ENCODE measurements at regions not wholly inside any gene's neighbourhood (a gene's known extent, or its start where the extent isn't known, plus 50 kb on each side); places are given as distances from the start of the nearest gene placed in this dataset.

DNA sequence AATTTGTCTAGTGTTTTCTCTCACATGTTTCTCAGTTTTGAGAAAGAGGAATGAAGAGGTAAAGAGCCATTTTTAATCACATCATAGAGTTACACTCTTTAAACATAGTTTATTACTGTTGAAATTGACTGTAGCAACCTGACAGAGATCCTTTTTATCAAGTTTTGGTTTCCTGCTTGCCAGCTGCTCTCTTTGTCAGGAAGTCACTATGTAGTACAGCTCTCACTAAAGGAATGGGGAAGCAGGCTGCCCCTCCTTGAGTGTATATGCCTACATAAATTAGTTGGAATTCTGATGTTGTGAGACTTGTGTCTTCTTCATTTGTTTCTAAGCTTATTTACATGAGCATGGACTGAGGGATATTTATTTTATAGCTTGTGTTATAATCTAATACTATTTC lies 1274.0 kb upstream of the CELF2 start:
- no peaks in the 10 kb centered on the region for H3K4me1 ChIP-seq
- H3F3A ChIP-seq (ENCODE audit: low read depth), result no peaks in the 10 kb centered on the region
- no peaks in the 10 kb centered on the region for H3K79me2 ChIP-seq (ENCODE audit: low read depth)
- Mint-ChIP-seq H3K4me3 (no peak overlapping the region), H3K9me3 (no peaks in the 10 kb centered on the region), H3K27ac (no peak overlapping the region), H3K4me1 (no peaks in the 10 kb centered on the region), H3K36me3 (no peaks in the 10 kb centered on the region), H3K27me3 (ENCODE audit: insufficient read depth, low read depth) (no peaks in the 10 kb centered on the region)
- TF ChIP-seq, protein P1, sequence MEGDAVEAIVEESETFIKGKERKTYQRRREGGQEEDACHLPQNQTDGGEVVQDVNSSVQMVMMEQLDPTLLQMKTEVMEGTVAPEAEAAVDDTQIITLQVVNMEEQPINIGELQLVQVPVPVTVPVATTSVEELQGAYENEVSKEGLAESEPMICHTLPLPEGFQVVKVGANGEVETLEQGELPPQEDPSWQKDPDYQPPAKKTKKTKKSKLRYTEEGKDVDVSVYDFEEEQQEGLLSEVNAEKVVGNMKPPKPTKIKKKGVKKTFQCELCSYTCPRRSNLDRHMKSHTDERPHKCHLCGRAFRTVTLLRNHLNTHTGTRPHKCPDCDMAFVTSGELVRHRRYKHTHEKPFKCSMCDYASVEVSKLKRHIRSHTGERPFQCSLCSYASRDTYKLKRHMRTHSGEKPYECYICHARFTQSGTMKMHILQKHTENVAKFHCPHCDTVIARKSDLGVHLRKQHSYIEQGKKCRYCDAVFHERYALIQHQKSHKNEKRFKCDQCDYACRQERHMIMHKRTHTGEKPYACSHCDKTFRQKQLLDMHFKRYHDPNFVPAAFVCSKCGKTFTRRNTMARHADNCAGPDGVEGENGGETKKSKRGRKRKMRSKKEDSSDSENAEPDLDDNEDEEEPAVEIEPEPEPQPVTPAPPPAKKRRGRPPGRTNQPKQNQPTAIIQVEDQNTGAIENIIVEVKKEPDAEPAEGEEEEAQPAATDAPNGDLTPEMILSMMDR (IDR thresholded peaks at IDR 0.05), result no peak
- no peak for TF ChIP-seq EZH2phosphoT487 (IDR thresholded peaks at IDR 0.05)
- H4K20me1 ChIP-seq (ENCODE audit: low read depth), result no peaks in the 10 kb centered on the region
- H3K27ac ChIP-seq, result no peak overlapping the region
- H3K4me2 ChIP-seq, result no peak overlapping the region
- no peaks in the 10 kb centered on the region for H3K9me3 ChIP-seq (ENCODE audit: low read depth)
- H3K9ac ChIP-seq, result no peak overlapping the region
- H3K4me3 ChIP-seq, result no peak overlapping the region
- no peak for DNase-seq (ENCODE audit: low spot score)
- H3K27me3 ChIP-seq, result no peaks in the 10 kb centered on the region
- H3K36me3 ChIP-seq, result no peaks in the 10 kb centered on the region
- H2AFZ ChIP-seq (replicated peaks), result no peak overlapping the region

DNA sequence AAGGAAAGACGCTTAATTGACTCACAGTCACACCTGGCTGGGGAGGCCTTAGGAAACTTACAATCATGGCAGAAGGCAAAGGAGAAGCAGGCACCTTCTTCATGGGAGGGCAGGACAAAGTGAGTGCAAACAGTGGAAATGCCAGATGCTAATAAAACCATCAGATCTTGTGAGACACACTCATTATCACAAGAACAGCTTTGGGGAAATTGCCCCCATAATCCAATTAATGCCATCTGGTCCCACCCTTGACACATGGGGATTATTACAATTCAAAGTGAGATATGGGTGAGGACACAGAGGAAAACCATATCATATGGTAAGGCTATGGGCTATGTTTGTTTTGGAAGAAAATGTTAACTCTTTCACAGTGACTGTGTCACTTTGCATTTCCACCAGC lies 1272.5 kb upstream of the CELF2 start:
- DNase-seq (ENCODE audit: low spot score), result no peak
- Histone ChIP-seq H4K20me1 (ENCODE audit: low read depth) (no peaks in the 10 kb centered on the region), H3K79me2 (ENCODE audit: low read depth) (no peaks in the 10 kb centered on the region), H3K4me2 (no peak overlapping the region), H3K4me1 (no peaks in the 10 kb centered on the region), H2AFZ (replicated peaks) (no peak overlapping the region), H3K27ac (no peak overlapping the region), H3K4me3 (no peak overlapping the region), H3K9me3 (ENCODE audit: low read depth) (no peaks in the 10 kb centered on the region), H3K9ac (no peak overlapping the region), H3F3A (ENCODE audit: low read depth) (no peaks in the 10 kb centered on the region), H3K27me3 (no peaks in the 10 kb centered on the region), H3K36me3 (no peaks in the 10 kb centered on the region)
- TF ChIP-seq EZH2 (IDR thresholded peaks at IDR 0.05), result no peak
- TF ChIP-seq, protein P1 (IDR thresholded peaks at IDR 0.05), result no peak
- no peak for TF ChIP-seq EZH2phosphoT487 (IDR thresholded peaks at IDR 0.05)
- no peaks in the 10 kb centered on the region for H3K36me3 Mint-ChIP-seq
- H3K4me3 Mint-ChIP-seq, result no peak overlapping the region
- H3K27ac Mint-ChIP-seq, result no peak overlapping the region
- no peaks in the 10 kb centered on the region for H3K4me1 Mint-ChIP-seq
- no peaks in the 10 kb centered on the region for H3K9me3 Mint-ChIP-seq
- H3K27me3 Mint-ChIP-seq (ENCODE audit: insufficient read depth, low read depth), result no peaks in the 10 kb centered on the region

DNA sequence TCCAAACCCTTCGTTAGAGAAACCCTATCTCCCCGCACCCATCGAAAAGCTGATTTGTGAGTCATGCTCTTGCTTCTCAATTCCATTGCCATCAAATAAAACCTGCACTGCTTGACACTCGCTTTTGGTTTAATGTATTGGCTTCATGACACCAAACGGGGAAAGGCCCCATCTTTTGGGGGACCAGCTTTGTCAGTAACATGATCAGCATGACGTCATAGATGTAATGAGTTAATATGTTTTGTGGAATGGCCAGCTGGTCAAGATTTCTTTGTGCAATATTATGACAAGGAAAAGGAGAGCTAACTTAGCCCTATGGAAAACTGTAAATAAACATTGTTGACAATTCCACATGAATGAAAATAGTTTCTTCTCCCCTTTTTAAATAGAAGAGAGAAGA lies 1260.5 kb upstream of the CELF2 start:
- no peaks in the 10 kb centered on the region for H3K4me1 Mint-ChIP-seq

More for the DNA sequence above, 1260.5 kb upstream of the CELF2 start:
- H3K27me3 ChIP-seq, result no peaks in the 10 kb centered on the region
- H3K9me3 ChIP-seq (ENCODE audit: low read depth), result no peaks in the 10 kb centered on the region
- Mint-ChIP-seq H3K36me3 (no peaks in the 10 kb centered on the region), H3K9me3 (peaks cover 3% of the 10 kb centered on the region), H3K27me3 (ENCODE audit: insufficient read depth, low read depth) (no peaks in the 10 kb centered on the region), H3K27ac (no peak overlapping the region), H3K4me3 (no peak overlapping the region)
- no peaks in the 10 kb centered on the region for H3K79me2 ChIP-seq (ENCODE audit: low read depth)
- no peak for DNase-seq (ENCODE audit: low spot score)
- no peaks in the 10 kb centered on the region for H3F3A ChIP-seq (ENCODE audit: low read depth)
- H3K36me3 ChIP-seq, result no peaks in the 10 kb centered on the region
- TF ChIP-seq, protein P1 (IDR thresholded peaks at IDR 0.05), result no peak
- TF ChIP-seq EZH2phosphoT487 (IDR thresholded peaks at IDR 0.05) (no peak), EZH2 (IDR thresholded peaks at IDR 0.05) (no peak)
- H3K9ac ChIP-seq, result no peak overlapping the region
- no peaks in the 10 kb centered on the region for H3K4me1 ChIP-seq
- H3K4me2 ChIP-seq, result no peak overlapping the region
- H4K20me1 ChIP-seq (ENCODE audit: low read depth), result no peaks in the 10 kb centered on the region
- no peak overlapping the region for H3K27ac ChIP-seq
- H2AFZ ChIP-seq (replicated peaks), result no peak overlapping the region
- no peak overlapping the region for H3K4me3 ChIP-seq

Measured in neural progenitor cell (in vitro differentiated cells).